ENCODE measurements at regions not wholly inside any gene's neighbourhood (a gene's known extent, or its start where the extent isn't known, plus 50 kb on each side); places are given as distances from the start of the nearest gene placed in this dataset.
"Not testable (repeated sequence)": the region's sequence is repeated elsewhere in the genome, so short reads cannot be mapped to it uniquely, and the experiment has no call there.

DNA sequence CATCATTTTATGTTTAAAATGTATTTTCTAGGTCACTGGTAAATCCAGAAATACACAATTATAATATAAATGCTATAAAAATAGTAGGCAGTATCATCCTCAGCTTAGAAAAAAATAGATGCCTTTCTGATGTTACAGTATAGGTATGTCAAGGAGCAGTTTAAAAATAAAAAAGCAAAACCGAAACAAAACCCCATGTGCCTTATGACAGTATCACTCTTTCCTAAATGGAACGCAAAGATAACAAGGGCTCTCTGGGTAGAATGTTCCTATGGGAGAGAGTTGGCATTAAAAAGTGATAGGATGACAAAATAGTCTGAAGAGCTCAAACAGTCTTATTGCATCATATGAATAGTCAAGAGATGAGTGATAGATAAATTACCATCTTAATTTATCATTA, 172.1 kb downstream of the DSC3 start:
- Mint-ChIP-seq H3K27ac (no peak overlapping the region), H3K9me3 (peaks cover 3 to 20% (median 12%) of the 10 kb centered on the region in 6 donors), H3K36me3 (no peaks in the 10 kb centered on the region), H3K4me1 (no peaks in the 10 kb centered on the region), H3K4me3 (no peak overlapping the region), H3K27me3 (ENCODE audit: low read depth in 3 of 3) (no peaks in the 10 kb centered on the region)
- no peak for DNase-seq

DNA sequence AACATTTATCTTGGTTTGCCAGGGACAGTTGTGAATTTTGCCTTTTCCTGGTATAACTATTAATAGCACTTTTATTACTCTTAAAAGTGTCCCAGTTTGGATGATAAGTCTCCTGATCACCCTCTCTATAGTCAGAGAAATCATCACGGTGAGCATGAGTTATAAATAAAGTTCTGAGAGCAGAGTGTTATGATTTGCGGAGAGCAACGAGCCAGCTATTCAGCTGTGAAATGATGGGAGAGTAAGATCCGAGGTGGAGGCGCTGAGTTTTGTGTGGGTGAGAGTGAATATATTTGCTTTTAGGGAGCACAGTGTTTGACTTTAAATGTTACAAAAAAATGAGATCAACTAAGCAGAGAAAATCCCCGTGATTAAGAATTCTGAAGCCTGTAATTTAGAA, 179.6 kb downstream of the DSC3 start:
- Mint-ChIP-seq H3K4me3 (no peak overlapping the region), H3K27me3 (ENCODE audit: low read depth in 3 of 3) (no peaks in the 10 kb centered on the region), H3K9me3 (peaks cover 1 to 38% (median 8%) of the 10 kb centered on the region in 6 donors), H3K27ac (no peak overlapping the region), H3K36me3 (no peaks in the 10 kb centered on the region), H3K4me1 (no peaks in the 10 kb centered on the region)
- no peak for DNase-seq

DNA sequence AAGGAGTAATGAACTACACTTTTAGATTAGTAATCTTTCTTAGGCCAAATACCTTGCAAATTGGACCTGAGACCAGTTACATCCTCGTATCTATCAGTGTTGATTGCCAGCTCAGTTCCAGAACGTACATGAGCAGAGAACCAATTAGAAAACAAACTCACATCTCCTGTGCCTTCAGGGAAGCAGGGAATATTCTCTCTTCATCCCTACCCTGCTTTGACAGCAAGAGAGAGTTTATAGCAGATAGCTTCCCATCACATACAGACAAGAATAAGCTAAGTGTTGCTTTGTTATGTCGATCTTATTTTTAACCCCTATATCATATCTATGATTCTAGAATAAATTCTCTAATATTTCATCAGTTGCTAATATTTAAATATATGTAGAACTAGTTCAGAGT, 181.8 kb downstream of the DSC3 start:
- Mint-ChIP-seq H3K9me3 (peaks cover 0 to 32% (median 6%) of the 10 kb centered on the region in 6 donors), H3K4me1 (no peaks in the 10 kb centered on the region), H3K27ac (no peak overlapping the region), H3K4me3 (no peak overlapping the region), H3K27me3 (ENCODE audit: low read depth in 3 of 3) (no peaks in the 10 kb centered on the region), H3K36me3 (no peaks in the 10 kb centered on the region)
- DNase-seq, result no peak

DNA sequence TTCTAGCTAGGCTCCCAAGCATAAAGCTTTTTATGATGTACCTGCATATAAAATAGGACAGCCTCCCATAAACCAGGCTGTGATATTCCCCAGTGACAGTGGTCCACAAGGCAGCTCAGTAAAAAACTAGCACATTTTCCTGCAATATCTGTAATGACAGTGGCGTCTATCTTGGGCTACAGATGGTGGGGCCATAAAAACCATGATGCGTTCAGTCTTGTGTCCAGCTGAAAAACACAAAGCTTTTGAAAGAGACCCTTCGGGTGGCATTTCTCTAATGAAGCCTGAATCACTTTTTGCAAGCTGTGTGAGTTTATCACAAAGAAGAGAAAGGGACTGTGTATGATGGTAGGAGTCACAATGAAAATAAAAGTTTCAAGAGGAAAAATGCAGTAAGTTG, 183.5 kb downstream of the DSC3 start:
- Mint-ChIP-seq H3K4me1 (no peaks in the 10 kb centered on the region), H3K27me3 (ENCODE audit: low read depth in 3 of 3) (no peaks in the 10 kb centered on the region), H3K27ac (no peak overlapping the region), H3K36me3 (no peaks in the 10 kb centered on the region), H3K4me3 (no peak overlapping the region), H3K9me3 (peaks cover 0 to 24% (median 3%) of the 10 kb centered on the region in 6 donors)
- DNase-seq, result no peak

DNA sequence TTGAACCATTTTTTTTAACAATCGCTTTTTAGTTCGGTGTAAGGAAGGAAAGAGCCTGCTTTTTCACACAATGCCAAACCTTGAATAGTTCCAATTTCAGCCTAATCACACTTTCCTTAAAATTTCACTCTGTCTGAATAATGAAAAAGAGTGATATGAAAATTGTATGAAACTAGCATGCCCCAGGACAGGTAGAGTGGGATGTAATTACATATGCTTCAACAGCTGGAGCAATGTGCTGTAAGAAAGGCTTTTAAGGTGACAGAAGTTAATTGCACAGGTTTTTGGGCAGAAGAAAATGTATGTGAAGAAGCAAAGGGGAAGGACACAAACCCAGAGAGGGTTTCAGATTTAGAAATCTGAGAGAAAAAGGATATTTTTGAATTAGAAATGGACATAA, 184.0 kb downstream of the DSC3 start:
- Mint-ChIP-seq H3K4me3 (no peak overlapping the region), H3K9me3 (peaks cover 0 to 24% (median 3%) of the 10 kb centered on the region in 6 donors), H3K4me1 (no peaks in the 10 kb centered on the region), H3K36me3 (no peaks in the 10 kb centered on the region), H3K27me3 (ENCODE audit: low read depth in 3 of 3) (no peaks in the 10 kb centered on the region), H3K27ac (no peak overlapping the region)
- no peak for DNase-seq

DNA sequence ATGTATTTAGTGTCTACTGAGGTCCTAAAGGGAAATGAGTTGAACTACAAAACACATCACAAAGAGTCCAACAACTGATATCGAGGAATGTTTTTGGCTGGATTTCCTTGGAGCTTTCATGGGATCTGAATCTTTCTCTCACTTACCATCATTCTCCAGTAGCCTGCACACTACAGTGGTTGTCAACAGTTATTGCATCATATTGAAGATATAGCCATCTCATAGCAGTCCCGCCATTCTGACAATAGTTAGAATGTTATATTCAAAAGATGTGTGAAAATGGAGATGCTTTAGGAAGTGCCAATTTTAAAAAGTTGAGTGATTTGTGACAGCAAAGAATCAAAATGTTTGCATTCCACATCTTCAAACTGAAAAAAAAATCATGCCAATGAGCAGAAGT, 186.8 kb downstream of the DSC3 start:
- no peak overlapping the region for H3K4me3 Mint-ChIP-seq
- DNase-seq, result no peak
- no peak overlapping the region for H3K27ac Mint-ChIP-seq
- H3K36me3 Mint-ChIP-seq, result no peaks in the 10 kb centered on the region
- no peaks in the 10 kb centered on the region for H3K4me1 Mint-ChIP-seq
- H3K9me3 Mint-ChIP-seq, result peaks cover 0 to 24% (median 5%) of the 10 kb centered on the region in 6 donors
- H3K27me3 Mint-ChIP-seq (ENCODE audit: low read depth in 3 of 3), result no peaks in the 10 kb centered on the region

DNA sequence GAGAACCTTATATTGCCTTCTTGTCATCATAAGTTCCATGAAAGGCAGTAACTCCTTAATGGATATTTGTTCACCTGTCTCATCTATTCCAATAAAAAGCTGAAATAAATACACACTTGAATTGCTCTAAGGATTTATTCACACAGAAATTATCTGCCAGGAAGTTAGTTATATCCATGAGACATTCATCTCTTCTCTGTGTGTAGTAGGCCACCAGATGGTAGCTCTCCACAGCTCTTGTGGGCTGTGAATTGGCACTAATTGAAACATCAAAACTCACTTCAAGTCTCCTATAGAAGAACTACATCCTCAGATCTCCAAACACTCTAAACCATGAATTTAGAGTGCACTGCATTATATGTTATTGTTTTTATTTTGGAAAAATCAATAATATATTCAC, 189.6 kb downstream of the DSC3 start:
- Mint-ChIP-seq H3K4me1 (no peaks in the 10 kb centered on the region), H3K4me3 (no peak overlapping the region), H3K27me3 (ENCODE audit: low read depth in 3 of 3) (no peaks in the 10 kb centered on the region), H3K36me3 (no peaks in the 10 kb centered on the region), H3K9me3 (peaks cover 5 to 26% (median 7%) of the 10 kb centered on the region in 6 donors), H3K27ac (no peak overlapping the region)
- no peak for DNase-seq

DNA sequence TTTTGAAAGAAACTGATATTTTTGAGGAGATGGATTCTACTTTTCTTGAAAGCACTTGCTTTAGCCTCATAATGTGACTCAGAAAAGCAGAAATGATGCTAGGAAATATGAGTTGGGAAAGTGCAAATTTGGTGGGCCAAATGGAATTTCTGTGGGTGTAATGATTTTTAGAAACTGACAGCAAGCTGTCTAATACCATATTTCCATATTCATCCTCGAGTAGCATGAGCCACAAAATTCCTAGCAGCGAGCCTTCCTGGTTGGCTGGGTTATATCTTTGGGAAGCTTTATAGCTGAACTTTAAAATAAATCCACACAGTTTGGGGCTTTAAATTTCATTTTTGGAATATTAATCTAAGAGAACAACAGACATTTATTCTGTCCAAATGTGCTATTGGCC, 190.0 kb downstream of the DSC3 start:
- H3K36me3 Mint-ChIP-seq, result no peaks in the 10 kb centered on the region
- H3K4me1 Mint-ChIP-seq, result no peaks in the 10 kb centered on the region
- H3K27me3 Mint-ChIP-seq (ENCODE audit: low read depth in 3 of 3), result no peaks in the 10 kb centered on the region
- DNase-seq, result no peak
- H3K4me3 Mint-ChIP-seq, result no peak overlapping the region
- H3K9me3 Mint-ChIP-seq, result peaks cover 3 to 25% (median 7%) of the 10 kb centered on the region in 6 donors
- no peak overlapping the region for H3K27ac Mint-ChIP-seq

DNA sequence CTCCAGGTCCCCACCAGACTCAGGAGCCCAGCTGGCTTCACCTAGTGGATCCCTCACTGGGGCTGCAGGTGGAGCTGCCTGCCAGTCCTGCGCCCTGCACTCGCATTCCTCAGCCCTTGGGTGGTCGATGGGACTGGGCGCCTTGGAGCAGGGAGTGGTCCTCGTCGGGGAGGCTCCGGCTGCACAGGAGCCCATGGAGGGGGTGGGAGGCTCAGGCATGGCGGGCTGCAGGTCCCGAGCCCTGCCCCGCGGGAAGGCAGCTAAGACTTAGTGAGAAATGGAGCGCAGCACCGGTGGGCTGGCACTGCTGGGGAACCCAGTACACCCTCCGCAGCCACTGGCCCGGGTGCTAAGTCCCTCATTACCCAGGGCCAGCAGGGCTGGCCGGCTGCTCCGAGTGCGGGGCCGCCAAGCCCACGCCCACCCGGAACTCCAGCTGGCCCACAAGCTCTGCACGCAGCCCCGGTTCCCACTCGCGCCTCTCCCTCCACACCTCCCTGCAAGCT, 203.4 kb downstream of the DSC3 start:
- not testable (repeated sequence) for DNase-seq; H3K4me3 Mint-ChIP-seq; H3K36me3 Mint-ChIP-seq; H3K27me3 Mint-ChIP-seq (ENCODE audit: low read depth in 3 of 3); H3K4me1 Mint-ChIP-seq; H3K27ac Mint-ChIP-seq
- peaks cover 11 to 48% (median 22%) of the 10 kb centered on the region in 6 donors for H3K9me3 Mint-ChIP-seq

DNA sequence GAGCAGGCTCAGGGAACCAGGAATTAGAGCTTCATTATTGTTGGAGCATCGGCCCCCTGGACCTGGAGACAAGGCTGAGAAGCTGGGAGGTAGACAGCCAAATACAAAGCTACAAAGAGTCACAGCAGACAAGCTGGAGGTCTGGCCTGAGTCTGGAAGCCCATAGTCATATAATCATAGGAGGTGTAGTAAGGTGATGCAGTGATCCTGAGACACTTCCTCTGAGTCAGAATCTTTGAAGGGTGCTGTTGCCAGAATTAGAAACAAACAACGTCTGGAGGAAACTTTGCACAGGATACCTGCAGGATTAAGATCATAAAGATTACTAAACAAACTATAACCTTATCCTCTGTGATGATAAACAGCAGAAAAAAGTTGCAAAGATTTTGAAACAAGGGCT, 213.8 kb downstream of the DSC3 start:
- Mint-ChIP-seq H3K4me1 (no peaks in the 10 kb centered on the region), H3K4me3 (no peak overlapping the region), H3K9me3 (peaks cover 10 to 41% (median 29%) of the 10 kb centered on the region in 6 donors), H3K27ac (no peak overlapping the region), H3K36me3 (peaks cover 0 to 6% (median 0%) of the 10 kb centered on the region in 3 donors), H3K27me3 (ENCODE audit: low read depth in 3 of 3) (no peaks in the 10 kb centered on the region)
- DNase-seq, result no peak

DNA sequence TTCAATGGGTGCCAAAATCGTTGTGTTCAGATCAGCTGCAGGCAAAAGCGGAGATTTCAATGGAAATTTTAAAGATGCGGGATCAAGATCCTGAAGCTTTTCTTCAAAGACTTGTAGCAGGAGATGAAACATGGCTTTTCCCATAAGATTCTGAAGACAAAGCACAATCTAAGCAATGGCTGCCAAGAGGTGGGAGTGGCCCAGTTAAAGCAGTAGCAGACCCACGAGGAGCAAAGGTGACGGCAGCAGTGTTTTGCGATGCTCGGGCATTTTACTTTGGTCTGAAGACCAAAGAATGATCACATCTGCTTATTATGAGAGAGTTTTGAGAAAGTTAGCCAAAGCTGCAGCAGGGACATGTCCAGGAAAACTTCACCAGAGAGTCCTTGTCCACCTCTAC, 222.9 kb downstream of the DSC3 start:
- Mint-ChIP-seq H3K27me3 (ENCODE audit: low read depth in 3 of 3) (peaks cover 0 to 2% (median 0%) of the 10 kb centered on the region in 3 donors), H3K27ac (no peak overlapping the region), H3K4me3 (no peak overlapping the region), H3K36me3 (no peaks in the 10 kb centered on the region), H3K9me3 (peaks cover 9 to 48% (median 14%) of the 10 kb centered on the region in 6 donors), H3K4me1 (no peaks in the 10 kb centered on the region)
- no peak for DNase-seq

DNA sequence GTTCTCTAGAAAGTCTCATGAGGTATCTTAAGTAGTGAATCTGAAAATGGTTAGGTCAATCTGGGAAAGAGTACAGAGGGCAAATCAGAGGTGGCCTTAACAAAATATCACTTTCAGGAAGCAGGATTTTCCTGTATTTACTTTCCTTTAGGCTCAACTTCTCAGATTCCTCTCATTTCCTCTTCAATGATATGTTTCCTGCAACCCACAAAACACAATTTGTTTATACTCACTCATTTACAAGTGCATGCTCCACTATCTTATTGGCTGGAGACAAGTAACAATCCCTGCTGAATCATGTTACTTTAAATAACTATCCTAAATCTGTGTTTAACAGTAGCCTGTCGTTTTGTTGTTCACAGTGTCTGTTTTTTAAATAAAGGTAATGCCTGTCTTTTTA, 228.1 kb downstream of the DSC3 start:
- peaks cover 12 to 38% (median 21%) of the 10 kb centered on the region in 6 donors for H3K9me3 Mint-ChIP-seq
- H3K27ac Mint-ChIP-seq, result no peak overlapping the region
- H3K27me3 Mint-ChIP-seq (ENCODE audit: low read depth in 3 of 3), result peaks cover 0 to 2% (median 1%) of the 10 kb centered on the region in 3 donors
- no peak overlapping the region for H3K4me3 Mint-ChIP-seq
- H3K36me3 Mint-ChIP-seq, result no peaks in the 10 kb centered on the region
- DNase-seq, result no peak
- H3K4me1 Mint-ChIP-seq, result no peaks in the 10 kb centered on the region

DNA sequence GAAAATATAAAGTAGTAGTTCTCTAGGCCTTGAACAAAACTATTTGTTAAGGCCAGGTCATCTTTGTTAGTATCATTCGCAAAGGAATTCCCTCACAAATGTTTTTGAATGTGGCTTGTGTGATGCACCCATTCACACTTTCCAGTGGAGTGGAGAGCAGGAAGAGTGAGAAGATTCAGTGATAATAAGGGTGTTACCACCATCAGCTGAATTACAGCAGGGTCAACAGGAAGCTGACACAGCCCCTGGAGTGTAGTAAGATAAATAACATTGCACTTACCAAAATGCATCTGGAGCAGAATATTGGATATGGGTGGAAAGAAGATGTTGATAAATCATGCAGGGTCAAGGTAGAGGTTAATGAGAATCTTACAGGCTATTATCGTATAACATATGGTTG, 231.0 kb downstream of the DSC3 start:
- H3K27me3 Mint-ChIP-seq (ENCODE audit: low read depth in 3 of 3), result peaks cover 0 to 2% (median 1%) of the 10 kb centered on the region in 3 donors
- no peaks in the 10 kb centered on the region for H3K36me3 Mint-ChIP-seq
- no peak overlapping the region for H3K4me3 Mint-ChIP-seq
- no peaks in the 10 kb centered on the region for H3K4me1 Mint-ChIP-seq
- no peak overlapping the region for H3K27ac Mint-ChIP-seq
- no peak for DNase-seq
- peaks cover 7 to 21% (median 16%) of the 10 kb centered on the region in 6 donors for H3K9me3 Mint-ChIP-seq

DNA sequence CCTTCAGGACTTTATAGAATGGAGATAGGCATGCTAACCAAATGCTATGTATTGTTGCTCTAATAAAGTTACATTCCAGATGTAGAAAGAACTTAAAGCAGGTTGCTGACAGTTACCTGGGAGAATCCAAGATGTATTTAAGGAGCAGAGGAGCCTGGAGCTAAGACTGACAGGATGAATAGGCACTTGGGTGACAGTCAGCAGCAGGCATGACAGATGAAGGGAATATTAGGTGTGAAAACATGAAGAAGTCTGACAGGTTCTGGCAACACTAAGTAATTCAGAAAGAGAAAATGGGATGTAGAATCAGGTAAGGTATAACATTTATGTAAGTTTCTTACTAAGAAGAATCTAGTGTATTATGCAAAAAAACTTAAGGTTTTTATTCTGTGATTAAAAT, 232.0 kb downstream of the DSC3 start:
- H3K4me1 Mint-ChIP-seq, result no peaks in the 10 kb centered on the region
- peaks cover 4 to 20% (median 11%) of the 10 kb centered on the region in 6 donors for H3K9me3 Mint-ChIP-seq
- no peak for DNase-seq
- H3K27me3 Mint-ChIP-seq (ENCODE audit: low read depth in 3 of 3), result peaks cover 0 to 1% (median 0%) of the 10 kb centered on the region in 3 donors
- no peak overlapping the region for H3K27ac Mint-ChIP-seq
- no peaks in the 10 kb centered on the region for H3K36me3 Mint-ChIP-seq
- H3K4me3 Mint-ChIP-seq, result no peak overlapping the region

DNA sequence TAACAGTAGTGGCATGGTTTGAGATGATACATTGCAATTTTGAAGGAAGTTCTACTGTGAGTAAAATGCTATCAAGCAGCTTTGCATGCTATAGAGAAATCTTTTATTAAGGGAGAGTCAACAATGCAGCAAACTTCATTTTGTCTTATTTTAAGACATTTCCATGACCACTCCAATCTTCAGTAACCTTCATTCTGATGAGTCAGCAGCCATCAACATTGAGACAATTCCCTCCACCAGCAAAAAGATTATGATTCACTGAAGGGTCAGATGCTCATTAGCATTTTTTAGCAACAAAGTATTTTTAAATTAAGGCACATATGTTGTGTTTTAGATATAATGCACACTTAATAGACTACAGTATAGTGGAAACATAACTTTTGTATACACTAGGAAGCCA, 235.7 kb downstream of the DSC3 start:
- Mint-ChIP-seq H3K36me3 (no peaks in the 10 kb centered on the region), H3K27me3 (ENCODE audit: low read depth in 3 of 3) (peaks cover 1 to 2% (median 2%) of the 10 kb centered on the region in 3 donors), H3K4me1 (no peaks in the 10 kb centered on the region), H3K4me3 (no peak overlapping the region), H3K27ac (no peak overlapping the region), H3K9me3 (peaks cover 5 to 17% (median 8%) of the 10 kb centered on the region in 6 donors)
- no peak for DNase-seq
